Epithelial cell of esophagus (primary cell): ENCODE measurements at regions not wholly inside any gene's neighbourhood (a gene's known extent, or its start where the extent isn't known, plus 50 kb on each side); places are given as distances from the start of the nearest gene placed in this dataset.

Experiments
- DNase-seq: peaks from one replicate; pipeline ENCODE4 v3.0.0; 2010; ENCODE audit warnings: low read depth
- H3K4me3 ChIP-seq: 2 replicates; pipeline ENCODE4 v1.5.1; 2011; ENCODE audit warnings: mild to moderate bottlenecking, low read length, control low read depth
- CTCF ChIP-seq: IDR thresholded peaks from 2 replicates; pipeline ENCODE4 v1.5.1; 2011; ENCODE audit warnings: low read depth, mild to moderate bottlenecking, low read length, control low read depth, inconsistent platforms; ENCODE audit not compliant: insufficient read depth; ENCODE audit errors: missing control alignments

- no peak overlapping the region for H3K4me3 ChIP-seq
- no peak for TF ChIP-seq CTCF
- no peak for DNase-seq
Measured at GRCh38 chr20:60507087-60507694, 549.0 kb downstream of the CDH26 start.

GRCh38 chr20:60509407-60509806 is 551.2 kb downstream of the CDH26 start:
- TF ChIP-seq CTCF, result no peak
- H3K4me3 ChIP-seq, result no peak overlapping the region
- no peak for DNase-seq

GRCh38 chr20:60510356-60510755 is 552.1 kb downstream of the CDH26 start:
- DNase-seq, result no peak
- TF ChIP-seq CTCF, result no peak
- no peak overlapping the region for H3K4me3 ChIP-seq

GRCh38 chr20:60512443-60512842 is 554.2 kb downstream of the CDH26 start:
- no peak for TF ChIP-seq CTCF
- H3K4me3 ChIP-seq, result no peak overlapping the region
- no peak for DNase-seq

GRCh38 chr20:60513141-60513540 is 554.9 kb downstream of the CDH26 start:
- TF ChIP-seq CTCF, result no peak
- no peak overlapping the region for H3K4me3 ChIP-seq
- no peak for DNase-seq

- no peak for DNase-seq
- no peak for TF ChIP-seq CTCF
- no peak overlapping the region for H3K4me3 ChIP-seq
Measured at GRCh38 chr20:60516442-60516841, 558.2 kb downstream of the CDH26 start.

GRCh38 chr20:60518022-60518421 is 559.8 kb downstream of the CDH26 start:
- no peak for DNase-seq
- TF ChIP-seq CTCF, result no peak
- H3K4me3 ChIP-seq, result no peak overlapping the region
